ENCODE measurements at regions not wholly inside any gene's neighbourhood (a gene's known extent, or its start where the extent isn't known, plus 50 kb on each side); places are given as distances from the start of the nearest gene placed in this dataset.

GRCh38 chr10:113320987-113321386 is 231.9 kb upstream of the HABP2 start:
- WGBS, 2 experiments (ENCODE audit: insufficient coverage in 2 of 2) = 100% methylated on average over 3 of the region's 6 CpGs; no CpG with 5 or more reads in 1 of the 2 experiments
- H3K4me1 ChIP-seq (ENCODE audit: control insufficient read depth, insufficient read depth, low read length, poor library complexity, severe bottlenecking) = peaks cover 10% of the 10 kb centered on the region
- H3K27ac ChIP-seq (ENCODE audit: low read depth, low read length, severe bottlenecking) = no peak overlapping the region
- H3K4me3 ChIP-seq (ENCODE audit: extremely low read depth, insufficient read depth, low read length, poor library complexity, severe bottlenecking) = no peak overlapping the region
- H3K9me3 ChIP-seq (ENCODE audit: control insufficient read depth, low read length) = no peaks in the 10 kb centered on the region
- H3K36me3 ChIP-seq (ENCODE audit: control insufficient read depth, insufficient read depth, low read length) = no peaks in the 10 kb centered on the region

GRCh38 chr10:113322843-113323242 is 230.0 kb upstream of the HABP2 start:
- no peaks in the 10 kb centered on the region for H3K9me3 ChIP-seq (ENCODE audit: control insufficient read depth, low read length)
- H3K36me3 ChIP-seq (ENCODE audit: control insufficient read depth, insufficient read depth, low read length) = no peaks in the 10 kb centered on the region
- 80 to 96% methylated on average over 1 to 3 of the region's 4 CpGs for WGBS, 2 experiments (ENCODE audit: insufficient coverage in 2 of 2)
- no peak overlapping the region for H3K4me3 ChIP-seq (ENCODE audit: extremely low read depth, insufficient read depth, low read length, poor library complexity, severe bottlenecking)
- peaks cover 29% of the 10 kb centered on the region for H3K4me1 ChIP-seq (ENCODE audit: control insufficient read depth, insufficient read depth, low read length, poor library complexity, severe bottlenecking)
- H3K27ac ChIP-seq (ENCODE audit: low read depth, low read length, severe bottlenecking) = no peak overlapping the region

- no peaks in the 10 kb centered on the region for H3K36me3 ChIP-seq (ENCODE audit: control insufficient read depth, insufficient read depth, low read length)
- 92 to 94% methylated on average over 3 to 4 of the region's 4 CpGs for WGBS, 2 experiments (ENCODE audit: insufficient coverage in 2 of 2)
- H3K27ac ChIP-seq (ENCODE audit: low read depth, low read length, severe bottlenecking) = no peak overlapping the region
- H3K4me1 ChIP-seq (ENCODE audit: control insufficient read depth, insufficient read depth, low read length, poor library complexity, severe bottlenecking) = peaks cover 40% of the 10 kb centered on the region
- H3K9me3 ChIP-seq (ENCODE audit: control insufficient read depth, low read length) = no peaks in the 10 kb centered on the region
- H3K4me3 ChIP-seq (ENCODE audit: extremely low read depth, insufficient read depth, low read length, poor library complexity, severe bottlenecking) = no peak overlapping the region
Observed at GRCh38 chr10:113323985-113324384, 228.9 kb upstream of the HABP2 start.

GRCh38 chr10:113326160-113327111 is 226.4 kb upstream of the HABP2 start:
- WGBS, 2 experiments (ENCODE audit: insufficient coverage in 2 of 2) = 33 to 38% methylated on average over 2 to 5 of the region's 5 CpGs
- no peak overlapping the region for H3K4me3 ChIP-seq (ENCODE audit: extremely low read depth, insufficient read depth, low read length, poor library complexity, severe bottlenecking)
- peaks cover 41% of the 10 kb centered on the region for H3K4me1 ChIP-seq (ENCODE audit: control insufficient read depth, insufficient read depth, low read length, poor library complexity, severe bottlenecking)
- no peaks in the 10 kb centered on the region for H3K36me3 ChIP-seq (ENCODE audit: control insufficient read depth, insufficient read depth, low read length)
- H3K27ac ChIP-seq (ENCODE audit: low read depth, low read length, severe bottlenecking) = peak overlapping the region; percentile 91
- H3K9me3 ChIP-seq (ENCODE audit: control insufficient read depth, low read length) = no peaks in the 10 kb centered on the region

GRCh38 chr10:113329121-113329596 is 223.7 kb upstream of the HABP2 start:
- Histone ChIP-seq H3K4me3 (ENCODE audit: extremely low read depth, insufficient read depth, low read length, poor library complexity, severe bottlenecking) (no peak overlapping the region), H3K27ac (ENCODE audit: low read depth, low read length, severe bottlenecking) (peak overlapping the region; percentile 64), H3K4me1 (ENCODE audit: control insufficient read depth, insufficient read depth, low read length, poor library complexity, severe bottlenecking) (peaks cover 41% of the 10 kb centered on the region), H3K36me3 (ENCODE audit: control insufficient read depth, insufficient read depth, low read length) (no peaks in the 10 kb centered on the region), H3K9me3 (ENCODE audit: control insufficient read depth, low read length) (peaks cover 2% of the 10 kb centered on the region)
- WGBS, 2 experiments (ENCODE audit: insufficient coverage in 2 of 2) = 63% methylated on average over 1 of the region's 2 CpGs; no CpG with 5 or more reads in 1 of the 2 experiments

GRCh38 chr10:113331961-113332360 is 220.9 kb upstream of the HABP2 start:
- Histone ChIP-seq H3K4me3 (ENCODE audit: extremely low read depth, insufficient read depth, low read length, poor library complexity, severe bottlenecking) (no peak overlapping the region), H3K36me3 (ENCODE audit: control insufficient read depth, insufficient read depth, low read length) (no peaks in the 10 kb centered on the region)
- 92 to 100% methylated on average over 2 of the region's 3 CpGs for WGBS, 2 experiments (ENCODE audit: insufficient coverage in 2 of 2)

GRCh38 chr10:113333313-113333712 is 219.5 kb upstream of the HABP2 start:
- Histone ChIP-seq H3K27ac (ENCODE audit: low read depth, low read length, severe bottlenecking) (no peak overlapping the region), H3K9me3 (ENCODE audit: control insufficient read depth, low read length) (peaks cover 11% of the 10 kb centered on the region), H3K36me3 (ENCODE audit: control insufficient read depth, insufficient read depth, low read length) (no peaks in the 10 kb centered on the region), H3K4me3 (ENCODE audit: extremely low read depth, insufficient read depth, low read length, poor library complexity, severe bottlenecking) (no peak overlapping the region), H3K4me1 (ENCODE audit: control insufficient read depth, insufficient read depth, low read length, poor library complexity, severe bottlenecking) (peaks cover 8% of the 10 kb centered on the region)
- WGBS, 2 experiments (ENCODE audit: insufficient coverage in 2 of 2) = 71% methylated on average over 1 of the region's 2 CpGs; no CpG with 5 or more reads in 1 of the 2 experiments

More at GRCh38 chr10:113331961-113332360, 220.9 kb upstream of the HABP2 start:
- no peak overlapping the region for H3K27ac ChIP-seq (ENCODE audit: low read depth, low read length, severe bottlenecking)
- peaks cover 11% of the 10 kb centered on the region for H3K9me3 ChIP-seq (ENCODE audit: control insufficient read depth, low read length)
- peaks cover 21% of the 10 kb centered on the region for H3K4me1 ChIP-seq (ENCODE audit: control insufficient read depth, insufficient read depth, low read length, poor library complexity, severe bottlenecking)

GRCh38 chr10:113335592-113335991 is 217.3 kb upstream of the HABP2 start:
- Histone ChIP-seq H3K36me3 (ENCODE audit: control insufficient read depth, insufficient read depth, low read length) (no peaks in the 10 kb centered on the region), H3K27ac (ENCODE audit: low read depth, low read length, severe bottlenecking) (no peak overlapping the region)
- 92 to 100% methylated on average over 1 to 2 of the region's 2 CpGs for WGBS, 2 experiments (ENCODE audit: insufficient coverage in 2 of 2)

GRCh38 chr10:113336549-113337130 is 216.2 kb upstream of the HABP2 start:
- H3K36me3 ChIP-seq (ENCODE audit: control insufficient read depth, insufficient read depth, low read length) = no peaks in the 10 kb centered on the region
- H3K4me3 ChIP-seq (ENCODE audit: extremely low read depth, insufficient read depth, low read length, poor library complexity, severe bottlenecking) = no peak overlapping the region
- H3K9me3 ChIP-seq (ENCODE audit: control insufficient read depth, low read length) = peaks cover 17% of the 10 kb centered on the region
- 100% methylated on average over 2 of the region's 6 CpGs; no CpG with 5 or more reads in 1 of the 2 experiments for WGBS, 2 experiments (ENCODE audit: insufficient coverage in 2 of 2)
- H3K27ac ChIP-seq (ENCODE audit: low read depth, low read length, severe bottlenecking) = no peak overlapping the region
- H3K4me1 ChIP-seq (ENCODE audit: control insufficient read depth, insufficient read depth, low read length, poor library complexity, severe bottlenecking) = no peaks in the 10 kb centered on the region

More at GRCh38 chr10:113335592-113335991, 217.3 kb upstream of the HABP2 start:
- peaks cover 11% of the 10 kb centered on the region for H3K9me3 ChIP-seq (ENCODE audit: control insufficient read depth, low read length)
- H3K4me1 ChIP-seq (ENCODE audit: control insufficient read depth, insufficient read depth, low read length, poor library complexity, severe bottlenecking) = no peaks in the 10 kb centered on the region
- H3K4me3 ChIP-seq (ENCODE audit: extremely low read depth, insufficient read depth, low read length, poor library complexity, severe bottlenecking) = no peak overlapping the region

GRCh38 chr10:113337142-113337541 is 215.7 kb upstream of the HABP2 start:
- no CpG with 5 or more reads among the region's 1 CpG for WGBS, 2 experiments (ENCODE audit: insufficient coverage in 2 of 2)

More at GRCh38 chr10:113337142-113337541, 215.7 kb upstream of the HABP2 start:
- Histone ChIP-seq H3K4me3 (ENCODE audit: extremely low read depth, insufficient read depth, low read length, poor library complexity, severe bottlenecking) (no peak overlapping the region), H3K4me1 (ENCODE audit: control insufficient read depth, insufficient read depth, low read length, poor library complexity, severe bottlenecking) (no peaks in the 10 kb centered on the region), H3K36me3 (ENCODE audit: control insufficient read depth, insufficient read depth, low read length) (no peaks in the 10 kb centered on the region), H3K27ac (ENCODE audit: low read depth, low read length, severe bottlenecking) (no peak overlapping the region), H3K9me3 (ENCODE audit: control insufficient read depth, low read length) (peaks cover 17% of the 10 kb centered on the region)
